NCI-H345 (cell line): ENCODE measurements at regions not wholly inside any gene's neighbourhood (a gene's known extent, or its start where the extent isn't known, plus 50 kb on each side); places are given as distances from the start of the nearest gene placed in this dataset.
"Not testable (repeated sequence)": the region's sequence is repeated elsewhere in the genome, so short reads cannot be mapped to it uniquely, and the experiment has no call there.

ENCODE experiments used
- DNase-seq: peaks from one replicate; lab custom pipeline; 2025; lab: John Stamatoyannopoulos, UW

- DNase-seq = no peak
These were observed 112.3 kb upstream of the CST7 start for GRCh38 chr20:24836661-24837299.

- no peak for DNase-seq
These were observed 111.2 kb upstream of the CST7 start for GRCh38 chr20:24837781-24838450.

GRCh38 chr20:24838546-24839535, 110.2 kb upstream of the CST7 start:
- DNase-seq = no peak

- no peak for DNase-seq
These were observed 108.9 kb upstream of the CST7 start for GRCh38 chr20:24840121-24840713.

GRCh38 chr20:24842274-24842917, 106.7 kb upstream of the CST7 start:
- DNase-seq = no peak

- DNase-seq = peak; percentile 13
These were observed 106.0 kb upstream of the CST7 start for GRCh38 chr20:24842918-24843715.

GRCh38 chr20:24850176-24850575, 98.9 kb upstream of the CST7 start:
- no peak for DNase-seq

GRCh38 chr20:24851346-24852019, 97.6 kb upstream of the CST7 start:
- no peak for DNase-seq

- DNase-seq = no peak
These were observed 95.2 kb upstream of the CST7 start for GRCh38 chr20:24853916-24854315.

- no peak for DNase-seq
These were observed 93.2 kb upstream of the CST7 start for GRCh38 chr20:24855848-24856247.

GRCh38 chr20:24858500-24858899, 90.6 kb upstream of the CST7 start:
- DNase-seq = not testable (repeated sequence)

GRCh38 chr20:24859539-24859938, 89.5 kb upstream of the CST7 start:
- DNase-seq = no peak

- no peak for DNase-seq
These were observed 86.9 kb upstream of the CST7 start for GRCh38 chr20:24862186-24862585.

GRCh38 chr20:24862606-24863005, 86.5 kb upstream of the CST7 start:
- DNase-seq = peak; percentile 60

- DNase-seq = no peak
These were observed 85.7 kb upstream of the CST7 start for GRCh38 chr20:24863356-24863755.

- no peak for DNase-seq
These were observed 83.1 kb upstream of the CST7 start for GRCh38 chr20:24866008-24866407.

GRCh38 chr20:24866742-24867141, 82.3 kb upstream of the CST7 start:
- DNase-seq = no peak

- no peak for DNase-seq
These were observed 81.5 kb upstream of the CST7 start for GRCh38 chr20:24867556-24867955.

GRCh38 chr20:24868396-24868927, 80.6 kb upstream of the CST7 start:
- no peak for DNase-seq

GRCh38 chr20:24868959-24869358, 80.1 kb upstream of the CST7 start:
- no peak for DNase-seq
